Esophagus squamous epithelium (tissue), 5 donors: ENCODE measurements at regions not wholly inside any gene's neighbourhood (a gene's known extent, or its start where the extent isn't known, plus 50 kb on each side); places are given as distances from the start of the nearest gene placed in this dataset.

Experiments used
- DNase-seq: peaks from one replicate; lab custom pipeline; 2025; lab: John Stamatoyannopoulos, UW
- H3K27ac ChIP-seq, 4 donors: fragments of 200-600 bp; sonication (generic); one replicate each; pipeline ENCODE4 v1.5.1; 2016 to 2019; ENCODE audit warnings: mild to moderate bottlenecking in 1 of 4
- H3K27me3 ChIP-seq, 4 donors: fragments of 200-600 bp; sonication (generic); 1 replicate in 3 of 4; 2 replicates in 1 of 4; pipeline versions ENCODE4 v1.5.1 to v1.6.0; 2017 to 2021; ENCODE audit warnings: antibody characterized with exemption in 1 of 4
- H3K36me3 ChIP-seq, 3 donors: fragments of 200-600 bp; sonication (generic); one replicate each; pipeline ENCODE4 v1.5.1; 2016 to 2019
- H3K4me1 ChIP-seq, 3 donors: fragments of 200-600 bp; sonication (generic); one replicate each; pipeline ENCODE4 v1.5.1; 2017 to 2019
- H3K4me3 ChIP-seq, 4 donors: fragments of 200-600 bp; sonication (generic); 1 replicate in 3 of 4; 2 replicates in 1 of 4; pipeline ENCODE4 v1.5.1; 2016 to 2019; ENCODE audit warnings: mild to moderate bottlenecking in 2 of 4, moderate library complexity in 1 of 4
- H3K9me3 ChIP-seq, 3 donors: fragments of 200-600 bp; sonication (generic); one replicate each; pipeline ENCODE4 v1.5.1; 2016 to 2019
- CTCF ChIP-seq, 6 experiments: fragments of 450-650 bp in 4 of 6; fragments of 200-600 bp in 2 of 6; sonication (generic) in 2 of 6; IDR thresholded peaks; one replicate each; pipeline ENCODE4 v1.5.1; 2016 to 2019; ENCODE audit warnings: antibody characterized with exemption in 6 of 6, mild to moderate bottlenecking in 4 of 6, moderate library complexity in 4 of 6
- POLR2A ChIP-seq, 4 donors: fragments of 450-650 bp; IDR thresholded peaks; one replicate each; pipeline ENCODE4 v1.6.1; 2017; ENCODE audit warnings: antibody characterized with exemption in 4 of 4, mild to moderate bottlenecking in 4 of 4, moderate library complexity in 3 of 4
- WGBS, 2 donors: methylation state at CpG; one replicate each; pipeline ENCODE4 v1.1.5; 2018; 5-methylcytosine and 5-hydroxymethylcytosine counted together
- intact Hi-C: fragments of 100-400 bp; cut with DNase I; formaldehyde crosslinking; loops from one replicate; pipeline ENCODE4 v1.15.0; 2022
- donor health status: DM: yes; HTN: yes; CAD: no.

GRCh38 chr14:101104485-101104884, 201.0 kb upstream of the RTL1 start:
- 63 to 73% methylated on average over 2 of the region's 4 CpGs for WGBS, 2 donors
- Histone ChIP-seq H3K4me1 (no peaks in the 10 kb centered on the region), H3K9me3 (peaks cover 0 to 10% (median 3%) of the 10 kb centered on the region in 3 donors), H3K27ac (no peak overlapping the region), H3K27me3 (peaks cover 0 to 4% (median 0%) of the 10 kb centered on the region in 4 donors), H3K36me3 (no peaks in the 10 kb centered on the region), H3K4me3 (no peak overlapping the region)
- intact Hi-C loops: no loop called here
- DNase-seq: no peak
- no peak for TF ChIP-seq CTCF (IDR thresholded peaks at IDR 0.05)
- TF ChIP-seq POLR2A (IDR thresholded peaks at IDR 0.05): no peak

- TF ChIP-seq CTCF (IDR thresholded peaks at IDR 0.05) (no peak), POLR2A (IDR thresholded peaks at IDR 0.05) (no peak)
- intact Hi-C loops: no loop called here
- no peaks in the 10 kb centered on the region for H3K4me1 ChIP-seq
- H3K36me3 ChIP-seq: no peaks in the 10 kb centered on the region
- no peak overlapping the region for H3K4me3 ChIP-seq
- 80 to 96% methylated on average over 4 of the region's 4 CpGs for WGBS, 2 donors
- no peak for DNase-seq
- H3K27ac ChIP-seq: no peak overlapping the region
- peaks cover 0 to 4% (median 0%) of the 10 kb centered on the region in 4 donors for H3K27me3 ChIP-seq
- peaks cover 0 to 6% (median 3%) of the 10 kb centered on the region in 3 donors for H3K9me3 ChIP-seq
Measured at GRCh38 chr14:101105045-101105444, 201.5 kb upstream of the RTL1 start.

- intact Hi-C loops: no loop called here
- H3K27me3 ChIP-seq: no peaks in the 10 kb centered on the region
- no peaks in the 10 kb centered on the region for H3K9me3 ChIP-seq
- no peak overlapping the region for H3K4me3 ChIP-seq
- H3K4me1 ChIP-seq: no peaks in the 10 kb centered on the region
- no peak overlapping the region for H3K27ac ChIP-seq
- no peak for DNase-seq
- TF ChIP-seq CTCF (IDR thresholded peaks at IDR 0.05) (no peak), POLR2A (IDR thresholded peaks at IDR 0.05) (no peak)
- H3K36me3 ChIP-seq: no peaks in the 10 kb centered on the region
- WGBS, 2 donors: 57 to 63% methylated on average over 4 to 6 of the region's 16 CpGs
Measured at GRCh38 chr14:101108579-101109346, 205.2 kb upstream of the RTL1 start.

GRCh38 chr14:101109347-101109638, 205.8 kb upstream of the RTL1 start:
- H3K9me3 ChIP-seq: no peaks in the 10 kb centered on the region
- H3K4me3 ChIP-seq: no peak overlapping the region
- H3K36me3 ChIP-seq: no peaks in the 10 kb centered on the region
- no peak for TF ChIP-seq CTCF (IDR thresholded peaks at IDR 0.05)
- TF ChIP-seq POLR2A (IDR thresholded peaks at IDR 0.05): no peak
- H3K27me3 ChIP-seq: no peaks in the 10 kb centered on the region
- no peaks in the 10 kb centered on the region for H3K4me1 ChIP-seq
- DNase-seq: no peak
- H3K27ac ChIP-seq: no peak overlapping the region
- intact Hi-C loops: no loop called here
- 86 to 88% methylated on average over 4 to 6 of the region's 8 CpGs for WGBS, 2 donors

- 78 to 83% methylated on average over 8 to 12 of the region's 15 CpGs for WGBS, 2 donors
- Histone ChIP-seq H3K27me3 (no peaks in the 10 kb centered on the region), H3K9me3 (no peaks in the 10 kb centered on the region), H3K36me3 (no peaks in the 10 kb centered on the region), H3K4me1 (no peaks in the 10 kb centered on the region), H3K4me3 (no peak overlapping the region), H3K27ac (no peak overlapping the region)
- intact Hi-C loops: no loop called here
- no peak for DNase-seq
- TF ChIP-seq CTCF (IDR thresholded peaks at IDR 0.05) (no peak), POLR2A (IDR thresholded peaks at IDR 0.05) (no peak)
Measured at GRCh38 chr14:101109981-101110728, 206.6 kb upstream of the RTL1 start.
